IPS DF 4.7 (cell line): ENCODE measurements at regions not wholly inside any gene's neighbourhood (a gene's known extent, or its start where the extent isn't known, plus 50 kb on each side); places are given as distances from the start of the nearest gene placed in this dataset.
"Not testable (repeated sequence)": the region's sequence is repeated elsewhere in the genome, so short reads cannot be mapped to it uniquely, and the experiment has no call there.

ENCODE experiments used
- DNase-seq: peaks from one replicate; pipeline ENCODE4 v3.0.0-alpha.2; 2013; ENCODE audit warnings: low spot score; ENCODE audit errors: extremely low read depth

- no peak for DNase-seq
Observed at GRCh38 chr20:40279390-40279789, 409.6 kb downstream of the MAFB start.

- no peak for DNase-seq
Observed at GRCh38 chr20:40278673-40279072, 410.4 kb downstream of the MAFB start.

- no peak for DNase-seq
Observed at GRCh38 chr20:40276301-40276700, 412.7 kb downstream of the MAFB start.

GRCh38 chr20:40275738-40276137, 413.3 kb downstream of the MAFB start:
- DNase-seq = no peak

- DNase-seq = no peak
Observed at GRCh38 chr20:40274912-40275533, 414.0 kb downstream of the MAFB start.

- DNase-seq = not testable (repeated sequence)
Observed at GRCh38 chr20:40269274-40269673, 419.8 kb downstream of the MAFB start.

- DNase-seq = no peak
Observed at GRCh38 chr20:40268321-40269075, 420.5 kb downstream of the MAFB start.

- DNase-seq = no peak
Observed at GRCh38 chr20:40265825-40266533, 423.1 kb downstream of the MAFB start.

- DNase-seq = no peak
Observed at GRCh38 chr20:40262219-40262618, 426.8 kb downstream of the MAFB start.

GRCh38 chr20:40258931-40259330, 430.1 kb downstream of the MAFB start:
- DNase-seq = no peak

- DNase-seq = no peak
Observed at GRCh38 chr20:40257763-40258162, 431.3 kb downstream of the MAFB start.

- no peak for DNase-seq
Observed at GRCh38 chr20:40255365-40255764, 433.7 kb downstream of the MAFB start.

GRCh38 chr20:40254023-40254772, 434.8 kb downstream of the MAFB start:
- DNase-seq = no peak

- peak; percentile 82 for DNase-seq
Observed at GRCh38 chr20:40251284-40251932, 437.6 kb downstream of the MAFB start.

- DNase-seq = no peak
Observed at GRCh38 chr20:40249805-40250204, 439.2 kb downstream of the MAFB start.

- no peak for DNase-seq
Observed at GRCh38 chr20:40245829-40246228, 443.2 kb downstream of the MAFB start.

- no peak for DNase-seq
Observed at GRCh38 chr20:40244286-40244685, 444.8 kb downstream of the MAFB start.

GRCh38 chr20:40241596-40242343, 447.3 kb downstream of the MAFB start:
- no peak for DNase-seq

- DNase-seq = no peak
Observed at GRCh38 chr20:40238511-40238910, 450.5 kb downstream of the MAFB start.

GRCh38 chr20:40234593-40234992, 454.4 kb downstream of the MAFB start:
- DNase-seq = no peak

- no peak for DNase-seq
Observed at GRCh38 chr20:40233406-40233805, 455.6 kb downstream of the MAFB start.
